Neural cell (in vitro differentiated cells): ENCODE measurements at regions not wholly inside any gene's neighbourhood (a gene's known extent, or its start where the extent isn't known, plus 50 kb on each side); places are given as distances from the start of the nearest gene placed in this dataset.

Experiments
- CTCF ChIP-seq: fragments of 450-650 bp; IDR thresholded peaks from 2 replicates; pipeline ENCODE4 v1.5.1; 2014; ENCODE audit warnings: antibody characterized with exemption, mild to moderate bottlenecking, moderate library complexity; ENCODE audit not compliant: poor library complexity, severe bottlenecking
- EP300 ChIP-seq: fragments of 450-650 bp; conservative IDR thresholded peaks from 2 replicates; pipeline ENCODE4 v1.6.1; 2014; ENCODE audit warnings: antibody characterized with exemption, mild to moderate bottlenecking, moderate library complexity; ENCODE audit not compliant: poor library complexity, severe bottlenecking
- EZH2 ChIP-seq: fragments of 200-600, 300-800 bp; shearing (Covaris generic), sonication (generic); IDR thresholded peaks from 2 replicates; pipeline ENCODE4 v1.6.1; 2014; ENCODE audit warnings: antibody characterized with exemption, low read length, borderline replicate concordance, mild to moderate bottlenecking; ENCODE audit not compliant: insufficient read depth, poor library complexity, severe bottlenecking
- MXI1 ChIP-seq: fragments of 450-650 bp; conservative IDR thresholded peaks from 2 replicates; pipeline ENCODE4 v1.6.1; 2014; ENCODE audit warnings: antibody characterized with exemption, mild to moderate bottlenecking; ENCODE audit not compliant: poor library complexity, severe bottlenecking
- POLR2AphosphoS5 ChIP-seq: IDR thresholded peaks from 2 replicates; pipeline ENCODE4 v1.6.1; 2012
- RAD21 ChIP-seq: fragments of 450-650 bp; conservative IDR thresholded peaks from 2 replicates; pipeline ENCODE4 v1.6.1; 2014; ENCODE audit warnings: antibody characterized with exemption, mild to moderate bottlenecking, moderate library complexity
- REST ChIP-seq: IDR thresholded peaks from 2 replicates; pipeline ENCODE4 v1.6.1; 2012; ENCODE audit warnings: borderline replicate concordance
- SMC3 ChIP-seq: fragments of 450-650 bp; conservative IDR thresholded peaks from 2 replicates; pipeline ENCODE4 v1.6.1; 2014; ENCODE audit warnings: antibody characterized with exemption, mild to moderate bottlenecking, moderate library complexity; ENCODE audit not compliant: poor library complexity
- TAF1 ChIP-seq: IDR thresholded peaks from 2 replicates; pipeline ENCODE4 v1.6.1; 2012; ENCODE audit warnings: low read depth

- TF ChIP-seq CTCF = no peak
- TF ChIP-seq SMC3 = no peak
- no peak for TF ChIP-seq POLR2AphosphoS5
- TF ChIP-seq REST = no peak
- no peak for TF ChIP-seq TAF1
- TF ChIP-seq EP300 = no peak
- no peak for TF ChIP-seq RAD21
- no peak for TF ChIP-seq EZH2
- no peak for TF ChIP-seq MXI1
Measured at GRCh38 chr4:187270154-187270553, 546.5 kb upstream of the FAT1 start.
